NCI-H2196 (cell line): ENCODE measurements at regions not wholly inside any gene's neighbourhood (a gene's known extent, or its start where the extent isn't known, plus 50 kb on each side); places are given as distances from the start of the nearest gene placed in this dataset.

ENCODE experiments used
- DNase-seq: peaks from one replicate; lab custom pipeline; 2025; ENCODE audit not compliant: unreplicated experiment; lab: John Stamatoyannopoulos, UW

DNA sequence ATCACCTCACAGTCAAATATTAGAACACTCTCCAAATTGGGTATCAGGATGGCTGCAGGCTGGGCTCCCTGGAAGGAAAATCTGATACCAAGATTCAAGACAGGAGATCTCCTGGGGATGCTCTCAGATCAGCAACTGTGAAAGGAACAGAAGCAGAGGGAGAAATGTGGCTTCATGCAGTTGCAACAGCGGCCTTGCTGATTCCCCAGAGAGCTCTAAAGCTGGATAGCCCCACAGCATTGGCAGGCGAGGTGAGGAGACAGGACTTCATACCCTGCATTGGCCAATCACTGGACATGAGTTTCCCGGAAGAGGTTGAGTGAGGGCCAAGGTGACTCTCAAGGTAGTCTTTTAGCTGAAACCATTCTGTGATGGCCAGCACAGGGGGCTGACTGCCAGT, 190.6 kb downstream of the PTPN20 start:
- DNase-seq, result no peak

GRCh38 chr10:47104151-47104605, 192.9 kb downstream of the PTPN20 start:
- no peak for DNase-seq

DNA sequence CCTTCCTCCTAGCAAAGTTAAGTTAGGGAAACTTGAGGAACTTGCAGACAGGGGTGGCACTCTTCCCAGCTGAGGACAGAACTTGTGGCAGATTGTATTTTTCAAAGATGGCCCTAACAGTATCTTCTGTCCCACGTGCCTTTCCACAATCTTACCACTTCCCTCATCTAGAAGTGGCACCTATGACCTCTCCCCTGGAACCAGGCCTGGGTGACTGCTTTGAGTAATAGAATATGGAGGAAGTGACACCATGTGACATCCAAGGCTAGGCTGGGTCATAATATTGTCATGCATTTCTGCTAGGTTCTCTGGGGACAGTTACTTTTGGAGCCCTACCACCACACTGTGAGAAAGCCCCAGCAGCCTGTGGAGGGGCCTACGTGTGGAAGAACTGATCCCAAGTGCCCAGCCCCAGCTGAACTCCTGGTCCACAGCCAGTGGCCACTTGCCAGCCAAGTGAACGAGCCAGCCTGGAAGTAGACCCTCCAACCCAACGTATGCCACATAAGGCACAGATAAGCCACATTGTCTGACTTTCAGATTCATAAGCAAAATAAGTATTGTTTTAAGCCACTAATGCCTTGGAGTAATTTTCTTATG, 193.7 kb downstream of the PTPN20 start:
- no peak for DNase-seq

GRCh38 chr10:47107007-47107747, 192.8 kb upstream of the GDF10 start:
- DNase-seq, result no peak

DNA sequence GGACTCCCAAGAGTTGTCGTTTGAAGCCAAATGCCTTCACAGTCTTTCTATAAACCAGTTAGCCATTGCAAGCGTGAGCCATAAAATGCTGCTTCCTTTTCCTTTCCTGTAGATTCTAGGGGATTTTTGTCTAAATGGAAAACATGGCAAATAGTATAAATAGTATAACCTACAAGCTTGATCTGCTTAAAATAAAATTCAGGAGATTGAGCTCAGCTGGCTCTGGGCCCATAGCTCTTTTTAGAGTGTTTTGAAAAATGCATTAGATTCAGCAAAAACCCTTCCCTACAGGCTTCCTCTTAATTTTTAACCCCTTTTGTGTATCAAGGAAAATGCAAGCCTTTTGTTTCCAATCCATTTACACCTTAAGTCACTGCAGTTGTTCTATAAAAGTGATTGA, 190.1 kb upstream of the GDF10 start:
- no peak for DNase-seq

- DNase-seq, result no peak
Measured at GRCh38 chr10:47111329-47111862, 188.6 kb upstream of the GDF10 start.

DNA sequence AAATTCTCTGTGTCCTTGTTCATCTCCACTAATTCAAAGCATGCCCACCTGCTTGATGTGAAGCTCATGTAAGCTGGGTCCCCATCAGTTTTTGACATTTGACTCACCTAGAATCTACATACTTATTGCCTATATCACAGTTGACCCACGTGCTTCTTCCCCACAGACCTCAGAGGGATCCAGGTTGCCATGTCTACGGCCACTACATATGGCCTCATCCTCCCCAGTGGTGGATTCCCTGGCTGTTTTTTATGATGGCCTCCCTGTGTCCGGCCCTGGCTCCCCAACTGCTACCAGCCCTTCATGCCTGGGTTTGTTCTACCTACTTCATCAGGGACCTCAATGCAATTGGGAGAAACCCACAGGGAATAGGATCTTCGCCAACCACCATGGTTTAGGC, 187.4 kb upstream of the GDF10 start:
- DNase-seq, result no peak

DNA sequence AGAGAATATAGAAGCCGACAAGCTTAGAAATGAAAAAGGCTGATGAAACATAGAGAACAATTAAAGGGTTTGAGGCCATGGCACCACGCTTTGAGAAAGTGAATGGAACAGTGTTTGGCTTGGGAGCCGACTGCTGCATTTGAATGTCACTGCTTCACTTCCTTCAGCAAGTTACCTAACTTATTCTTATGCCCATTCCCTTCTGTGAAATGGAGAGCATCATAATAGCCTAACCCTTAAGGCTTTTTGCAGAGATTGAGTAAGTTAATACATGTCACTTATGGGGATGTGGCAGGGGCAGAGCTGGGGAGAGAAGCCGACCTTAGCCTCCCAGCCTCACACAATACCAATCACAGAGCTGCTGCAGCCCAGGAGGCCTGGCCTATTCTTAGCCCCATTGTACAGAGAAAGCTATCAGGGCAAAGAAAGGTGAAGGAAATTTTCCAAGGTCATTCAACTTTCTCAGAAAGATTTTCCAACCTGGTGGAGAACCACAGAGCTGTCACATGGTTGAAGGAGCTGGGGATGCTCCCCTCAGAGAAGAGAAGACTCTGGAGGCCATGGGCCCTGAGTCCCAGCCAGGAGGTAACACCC, 186.0 kb upstream of the GDF10 start:
- no peak for DNase-seq

GRCh38 chr10:47114680-47115186, 185.3 kb upstream of the GDF10 start:
- no peak for DNase-seq

DNA sequence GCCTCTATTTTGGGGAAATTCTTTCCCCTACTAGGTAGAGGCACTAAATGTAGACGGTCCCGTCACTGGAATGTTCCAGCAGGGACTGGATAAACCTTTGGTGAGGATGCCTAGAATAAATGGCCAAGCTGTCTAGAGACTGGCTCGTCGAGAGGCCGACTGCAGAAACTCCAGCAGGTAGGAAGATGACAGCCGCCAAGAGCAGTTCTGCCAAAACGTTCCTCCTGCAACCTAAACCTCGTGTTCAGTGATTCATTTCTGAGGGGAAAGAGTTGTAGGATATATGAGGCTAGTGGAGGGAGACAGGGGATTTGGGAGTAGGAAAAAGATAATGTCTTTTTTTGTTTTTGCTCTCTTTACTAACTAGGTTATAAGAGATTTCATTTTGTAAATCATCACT, 184.7 kb upstream of the GDF10 start:
- DNase-seq, result no peak

DNA sequence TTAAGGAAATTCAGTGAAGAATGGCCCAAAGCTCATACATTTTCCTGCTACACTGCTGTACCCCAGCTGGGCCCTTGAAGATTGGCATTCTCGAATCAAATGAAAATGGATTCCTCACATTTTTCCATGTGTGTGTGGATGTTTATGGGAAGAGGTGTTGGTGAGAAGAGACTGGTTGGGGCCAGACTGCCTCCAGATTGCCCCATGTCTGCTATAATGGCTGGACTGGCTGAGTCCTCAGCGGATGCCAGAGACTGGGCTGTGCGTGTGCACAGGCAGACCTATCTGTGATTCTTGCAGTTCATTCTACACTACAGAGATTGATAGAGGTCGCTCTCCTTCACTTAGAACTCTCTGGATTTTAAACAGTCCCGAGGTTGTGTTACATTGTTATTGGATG, 183.6 kb upstream of the GDF10 start:
- no peak for DNase-seq

- DNase-seq, result no peak
Measured at GRCh38 chr10:47118326-47118725, 181.7 kb upstream of the GDF10 start.

DNA sequence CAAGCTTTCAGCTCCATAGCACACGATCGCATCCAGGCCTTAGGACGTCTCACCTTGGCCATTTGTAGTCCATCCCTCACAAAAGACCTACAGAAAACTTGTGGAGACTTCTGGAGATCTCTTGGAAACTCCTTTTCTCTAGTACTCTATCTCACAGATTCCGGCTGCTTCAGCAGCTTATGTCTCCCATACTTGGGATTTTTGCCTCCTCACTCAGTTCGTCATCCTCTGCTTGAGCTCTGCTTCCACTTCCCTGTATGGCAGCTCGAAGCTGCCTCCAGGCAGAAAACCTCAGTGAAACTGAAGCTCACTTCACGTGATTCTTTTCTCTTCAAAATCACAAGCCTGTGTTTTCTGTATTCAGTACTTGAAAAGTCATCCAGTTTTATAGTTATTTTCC, 178.7 kb upstream of the GDF10 start:
- DNase-seq, result no peak

DNA sequence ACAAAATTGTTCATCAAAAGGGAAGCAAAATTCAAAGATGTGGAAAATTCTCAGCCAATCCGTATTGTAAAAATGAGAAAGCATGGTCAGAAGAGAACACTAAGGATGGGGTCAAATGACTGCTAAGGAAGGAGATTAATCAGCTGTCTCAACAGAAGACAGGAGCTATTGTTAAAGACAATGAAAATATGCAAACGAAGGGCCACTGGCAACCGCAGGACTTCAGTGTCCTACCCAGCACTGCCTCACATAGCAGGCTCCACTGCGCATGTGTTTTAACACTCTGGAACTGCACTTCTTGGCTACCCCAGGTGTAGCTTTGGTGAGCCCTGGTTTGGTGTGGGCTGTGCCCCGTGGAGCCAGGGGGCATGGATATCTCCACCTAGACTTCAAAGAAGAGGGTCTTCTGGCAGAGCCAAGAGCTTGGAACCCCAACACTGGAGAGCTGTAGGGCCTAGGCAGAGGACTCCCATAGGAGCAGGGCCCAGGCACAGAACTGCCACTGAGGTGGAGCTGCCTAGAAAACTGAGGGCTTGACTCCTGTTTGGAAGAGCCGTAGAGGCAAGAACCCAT, 176.2 kb upstream of the GDF10 start:
- no peak for DNase-seq

DNA sequence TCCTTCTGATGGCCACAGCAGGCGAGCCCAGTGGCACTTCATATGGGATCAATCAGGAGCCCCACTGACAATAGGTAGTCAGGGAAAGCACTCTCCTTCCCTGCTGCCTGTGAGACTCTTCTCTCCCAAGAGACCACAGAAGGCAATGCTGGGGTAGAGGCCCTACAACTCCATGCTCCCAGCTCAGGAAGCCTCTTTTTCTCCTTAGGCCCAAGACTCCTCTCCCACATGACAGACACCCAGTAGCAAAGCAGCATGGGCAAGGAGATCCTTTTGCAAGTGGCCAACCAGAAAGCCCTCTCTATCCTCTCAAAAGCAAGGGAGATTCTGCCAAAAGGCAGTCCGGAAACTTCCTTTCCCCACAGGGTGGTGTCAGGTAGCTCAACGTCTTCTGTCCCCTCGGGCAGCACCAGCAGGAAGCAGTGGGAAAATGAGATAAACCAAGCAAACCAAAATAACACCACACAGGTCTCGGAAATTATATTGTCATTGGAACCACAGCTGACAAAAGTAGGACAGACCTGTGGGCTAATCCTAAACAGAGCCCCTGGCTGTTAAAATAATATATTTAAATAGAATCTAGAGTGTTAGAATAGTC, 172.7 kb upstream of the GDF10 start:
- DNase-seq, result no peak

- no peak for DNase-seq
Measured at GRCh38 chr10:47130491-47130890, 169.5 kb upstream of the GDF10 start.

DNA sequence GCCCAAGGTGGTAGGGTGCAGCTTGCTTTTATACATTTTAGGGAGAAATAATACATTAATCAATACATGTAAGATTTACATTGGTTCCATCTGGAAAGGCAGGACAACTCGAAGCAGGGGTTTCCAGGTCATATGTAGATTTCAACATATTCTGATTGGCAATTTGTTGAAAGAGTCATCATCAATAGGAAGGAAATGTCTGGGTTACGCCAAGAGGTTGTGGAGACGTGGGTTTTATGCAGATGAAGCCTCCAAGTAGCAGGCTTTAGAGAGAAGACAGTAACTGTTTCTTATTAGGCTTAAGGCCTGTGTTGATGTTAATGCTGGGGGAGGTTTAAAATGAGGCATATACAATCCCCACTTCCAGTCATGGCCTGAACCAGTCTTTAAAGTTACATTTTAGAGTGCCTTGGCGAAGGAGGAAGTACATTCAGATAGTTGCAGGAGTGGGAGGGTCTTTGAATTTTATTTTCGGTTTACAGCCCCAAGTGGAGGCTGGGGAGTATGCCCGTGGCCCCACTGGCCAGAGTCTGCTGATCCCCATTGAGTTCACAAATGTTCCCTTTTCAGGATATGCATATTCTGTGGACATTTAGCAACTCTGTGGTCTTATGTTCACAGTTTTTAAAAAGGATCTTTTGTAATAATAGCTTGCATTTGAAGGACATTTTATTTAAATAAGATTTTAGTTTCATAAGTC, 166.0 kb upstream of the GDF10 start:
- DNase-seq, result no peak

- no peak for DNase-seq
Measured at GRCh38 chr10:47136866-47137265, 163.1 kb upstream of the GDF10 start.

- DNase-seq, result no peak
Measured at GRCh38 chr10:47137311-47137851, 162.6 kb upstream of the GDF10 start.

DNA sequence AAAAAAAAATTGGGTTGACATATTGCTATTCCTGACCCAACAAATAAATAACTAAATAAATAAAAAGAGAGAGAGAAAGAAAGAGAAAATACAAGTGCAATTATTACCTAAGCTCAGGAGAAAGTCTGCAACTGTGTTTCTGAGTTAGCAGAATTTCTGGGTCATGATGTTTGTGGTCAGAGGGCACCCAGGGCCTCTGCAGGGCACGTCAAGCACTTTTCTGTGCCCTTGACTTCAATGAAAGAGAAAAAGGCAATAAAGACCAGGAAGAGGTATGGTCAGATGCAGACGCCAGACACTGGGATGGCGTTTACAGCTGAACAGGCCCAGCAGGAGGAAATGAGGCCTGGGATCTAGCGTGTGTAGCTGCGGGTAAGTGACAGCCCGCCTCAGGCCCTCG, 160.9 kb upstream of the GDF10 start:
- no peak for DNase-seq
